BJ (cell line): ENCODE measurements at regions not wholly inside any gene's neighbourhood (a gene's known extent, or its start where the extent isn't known, plus 50 kb on each side); places are given as distances from the start of the nearest gene placed in this dataset.

Source experiments
- CTCF ChIA-PET: fragments of 350-600 bp; formaldehyde crosslinking; extraction: SDS; loops from one replicate; lab custom pipeline; 2021; ENCODE audit warnings: antibody characterized with exemption, inconsistent platforms; lab: Yijun Ruan, JAX
- POLR2A ChIA-PET: fragments of 300-600 bp; sonication (Branson Sonifier 250); formaldehyde crosslinking; extraction: SDS; loops from one replicate; lab custom pipeline; 2021; ENCODE audit warnings: antibody characterized with exemption; lab: Charles Lee
- DNase-seq: peaks from one replicate; pipeline ENCODE4 v3.0.0-alpha.2; 2011; ENCODE audit warnings: low read depth
- H3K27me3 ChIP-seq: 2 replicates; pipeline ENCODE4 v1.6.0; 2011; ENCODE audit warnings: low read length; ENCODE audit not compliant: control insufficient read depth, insufficient read depth
- H3K36me3 ChIP-seq: 2 replicates; pipeline ENCODE4 v1.5.1; 2011; ENCODE audit warnings: low read length; ENCODE audit not compliant: control insufficient read depth, insufficient read depth
- H3K4me3 ChIP-seq: 2 replicates; pipeline ENCODE4 v1.5.1; 2011; ENCODE audit warnings: low read depth, mild to moderate bottlenecking, control low read depth, low read length
- CTCF ChIP-seq: IDR thresholded peaks from 2 replicates; pipeline ENCODE4 v1.5.1; 2011; ENCODE audit warnings: low read depth, mild to moderate bottlenecking, control low read depth, inconsistent platforms, low read length, moderate library complexity; ENCODE audit not compliant: insufficient read depth

DNA sequence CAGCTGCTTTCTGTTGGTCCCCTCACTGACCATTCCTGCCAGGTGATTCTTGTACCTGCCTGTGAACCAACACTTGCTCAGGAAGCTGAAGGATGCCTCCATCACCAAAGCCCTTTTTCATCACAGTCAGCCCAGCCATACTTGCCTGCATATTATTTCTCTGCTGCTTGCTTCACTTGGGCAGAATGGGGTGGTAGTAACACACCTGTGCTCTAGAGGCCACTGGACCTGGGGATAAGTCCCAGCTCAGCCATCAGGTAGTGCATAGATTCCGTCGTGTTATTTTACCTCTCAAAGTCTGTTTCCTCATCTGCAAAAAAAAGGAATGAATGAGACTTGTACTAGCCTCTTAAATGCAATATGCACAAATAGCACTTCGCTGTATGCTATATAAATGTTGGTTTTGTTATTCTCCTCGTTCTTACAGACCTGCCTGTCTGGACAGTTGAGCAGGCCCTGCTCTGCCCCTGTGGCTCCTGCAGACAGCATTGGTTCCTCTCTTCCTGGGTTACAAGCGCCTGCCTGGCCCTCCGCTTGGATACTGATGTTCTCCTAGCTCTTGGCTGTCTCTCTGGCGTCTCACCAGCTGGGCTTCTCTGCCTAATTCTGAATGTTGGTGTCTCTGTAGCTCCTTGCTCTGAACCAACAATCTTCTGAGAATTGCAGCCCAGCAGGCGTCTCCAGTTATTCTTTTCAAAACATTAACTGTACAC lies 151.8 kb downstream of the UNC5CL start:
- no peak for DNase-seq

DNA sequence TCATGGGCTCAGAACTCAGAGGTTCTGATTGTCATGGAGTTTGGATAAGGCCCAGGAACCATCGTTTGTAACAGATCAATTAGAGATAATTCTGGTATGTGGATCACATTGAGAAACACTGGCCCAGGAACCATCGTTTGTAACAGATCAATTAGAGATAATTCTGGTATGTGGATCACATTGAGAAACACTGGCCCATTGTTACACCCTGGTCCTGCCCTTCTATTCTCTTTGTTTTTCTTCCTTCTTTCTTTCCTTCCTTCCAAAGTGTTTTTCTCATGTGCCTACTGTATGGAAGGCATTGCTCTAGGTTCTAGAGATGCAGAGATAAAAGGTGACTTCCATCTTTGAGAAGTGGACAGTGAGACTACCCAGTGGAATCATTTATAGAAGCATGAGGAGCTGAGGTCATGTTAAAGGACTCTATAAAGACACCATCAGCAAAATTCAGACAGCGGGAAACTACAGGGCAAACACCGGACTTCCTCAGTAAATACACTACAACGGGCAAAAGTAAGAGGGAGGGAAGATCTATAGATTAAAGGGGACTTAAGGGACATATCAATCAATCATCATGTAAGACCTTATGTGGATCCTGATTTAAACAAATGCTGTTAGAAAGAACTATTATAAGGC lies 153.8 kb downstream of the UNC5CL start:
- POLR2A ChIA-PET: no interaction called here

More for the DNA sequence above, 151.8 kb downstream of the UNC5CL start:
- Histone ChIP-seq H3K4me3 (no peak overlapping the region), H3K36me3 (no peaks in the 10 kb centered on the region), H3K27me3 (peaks cover 12% of the 10 kb centered on the region)
- POLR2A ChIA-PET: no interaction called here
- CTCF ChIA-PET: interaction anchor here (14.6 kb wide), 1 partner anchor 139 kb away, joined by 184 read pairs; no protein-coding TSS in a partner anchor
- no peak for TF ChIP-seq CTCF

GRCh38 chr6:40882323-40882997 lies 156.6 kb downstream of the UNC5CL start:
- H3K36me3 ChIP-seq: no peaks in the 10 kb centered on the region
- no peak for DNase-seq
- no peak overlapping the region for H3K4me3 ChIP-seq
- no peak for TF ChIP-seq CTCF
- ChIA-PET CTCF (interaction anchor here (0.6 to 1.2 kb wide), 2 partner anchors 12 to 47 kb away, joined by 3 to 4 read pairs; no protein-coding TSS in a partner anchor), POLR2A (no interaction called here)
- H3K27me3 ChIP-seq: peaks cover 5% of the 10 kb centered on the region; the same call in 1 of the 2 replicates

More for the DNA sequence above, 153.8 kb downstream of the UNC5CL start:
- no peak overlapping the region for H3K4me3 ChIP-seq
- H3K27me3 ChIP-seq: peaks cover 11% of the 10 kb centered on the region
- DNase-seq: no peak
- CTCF ChIA-PET: interaction anchor here (1.5 to 14.6 kb wide), 2 partner anchors 9 to 141 kb away, joined by 3 to 184 read pairs; no protein-coding TSS in a partner anchor
- no peak for TF ChIP-seq CTCF
- H3K36me3 ChIP-seq: no peaks in the 10 kb centered on the region

DNA sequence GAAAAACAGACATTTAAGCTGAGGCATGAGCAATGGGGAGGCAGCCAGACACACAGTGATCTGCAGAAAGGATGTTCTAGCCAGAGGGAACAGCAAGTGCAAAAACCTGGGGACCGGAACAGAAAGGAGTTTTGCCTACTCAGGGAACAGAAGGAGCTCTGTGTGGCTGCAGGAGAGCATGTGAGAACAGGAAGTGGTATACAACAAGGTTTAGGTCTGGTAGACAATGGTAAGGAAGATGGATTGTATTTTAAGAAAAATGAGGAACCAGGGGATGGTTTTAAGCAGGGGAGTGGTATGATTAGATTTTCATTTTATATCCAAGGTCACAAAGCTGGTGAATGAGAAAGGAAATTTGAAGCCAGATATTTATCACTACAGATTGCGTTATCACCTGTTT lies 157.5 kb downstream of the UNC5CL start:
- no peak for DNase-seq
- H3K4me3 ChIP-seq: no peak overlapping the region
- H3K36me3 ChIP-seq: no peaks in the 10 kb centered on the region
- 0 out of 2 replicates have a peak, but pooled peaks cover 5% of the 10 kb centered on the region for H3K27me3 ChIP-seq
- ChIA-PET CTCF (interaction anchor here (1.1 to 1.2 kb wide), 3 partner anchors 13 to 146 kb away, joined by 3 to 5 read pairs (median 4); no protein-coding TSS in a partner anchor), POLR2A (no interaction called here)
- no peak for TF ChIP-seq CTCF

GRCh38 chr6:40880906-40881305 lies 158.1 kb downstream of the UNC5CL start:
- Histone ChIP-seq H3K36me3 (no peaks in the 10 kb centered on the region), H3K27me3 (0 out of 2 replicates have a peak, but pooled peaks cover 3% of the 10 kb centered on the region), H3K4me3 (no peak overlapping the region)
- no peak for TF ChIP-seq CTCF
- ChIA-PET POLR2A (no interaction called here), CTCF (interaction anchor here (1.1 to 1.2 kb wide), 2 partner anchors 35 to 147 kb away, joined by 3 to 5 read pairs; no protein-coding TSS in a partner anchor)
- no peak for DNase-seq
